GM12891 (cell line): ENCODE measurements at regions not wholly inside any gene's neighbourhood (a gene's known extent, or its start where the extent isn't known, plus 50 kb on each side); places are given as distances from the start of the nearest gene placed in this dataset.

Experiments
- DNase-seq: peaks from one replicate; pipeline ENCODE4 v3.0.0; 2011; ENCODE audit warnings: low spot score; ENCODE audit not compliant: insufficient read length
- FAIRE-seq: peaks from 2 replicates; lab custom pipeline; 2011; peaks lifted over from hg19 to GRCh38; lab: Jason Lieb, UNC
- PAX5 ChIP-seq: IDR thresholded peaks from 2 replicates; pipeline ENCODE4 v1.6.1; 2011; ENCODE audit warnings: low read length, moderate library complexity, mild to moderate bottlenecking; ENCODE audit not compliant: insufficient read depth, severe bottlenecking
- POLR2A ChIP-seq: IDR thresholded peaks from 2 replicates; pipeline ENCODE4 v1.6.1; 2011; ENCODE audit warnings: low read depth, low read length, control low read depth
- POLR2AphosphoS5 ChIP-seq: IDR thresholded peaks from 2 replicates; pipeline ENCODE4 v1.6.1; 2011; ENCODE audit warnings: low read depth, low read length, control low read depth
- POU2F2 ChIP-seq: IDR thresholded peaks from 2 replicates; pipeline ENCODE4 v1.6.1; 2011; ENCODE audit warnings: low read depth, mild to moderate bottlenecking, control low read depth, low read length, moderate library complexity
- SPI1 ChIP-seq: IDR thresholded peaks from 2 replicates; pipeline ENCODE4 v1.6.1; 2011; ENCODE audit warnings: low read depth, low read length, control low read depth
- TAF1 ChIP-seq: IDR thresholded peaks from 2 replicates; pipeline ENCODE4 v1.6.1; 2011; ENCODE audit warnings: low read depth, low read length, control low read depth

DNA sequence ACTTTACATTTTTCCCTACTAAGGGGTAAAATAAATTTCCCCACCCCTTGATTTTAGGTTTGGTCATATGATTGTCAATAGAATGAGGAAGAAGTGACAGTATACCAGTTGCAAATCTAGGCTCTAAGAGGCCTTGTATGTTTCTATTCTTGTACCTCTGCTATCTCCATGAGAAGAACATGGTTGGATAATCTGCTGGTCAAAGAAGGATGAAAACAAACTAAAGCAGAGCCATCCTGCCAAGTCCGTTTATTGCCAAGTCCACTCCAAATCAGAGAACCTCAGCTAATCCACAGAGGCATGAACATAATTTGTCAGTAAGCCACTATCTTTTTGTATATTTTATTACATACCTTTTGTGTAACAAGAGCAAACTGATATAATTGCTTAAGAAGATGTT is 98.0 kb downstream of the CRPPA start:
- no peak for TF ChIP-seq TAF1
- TF ChIP-seq POLR2AphosphoS5 = no peak
- TF ChIP-seq POU2F2 = no peak
- TF ChIP-seq POLR2A = no peak
- DNase-seq = no peak
- FAIRE-seq = no peak

DNA sequence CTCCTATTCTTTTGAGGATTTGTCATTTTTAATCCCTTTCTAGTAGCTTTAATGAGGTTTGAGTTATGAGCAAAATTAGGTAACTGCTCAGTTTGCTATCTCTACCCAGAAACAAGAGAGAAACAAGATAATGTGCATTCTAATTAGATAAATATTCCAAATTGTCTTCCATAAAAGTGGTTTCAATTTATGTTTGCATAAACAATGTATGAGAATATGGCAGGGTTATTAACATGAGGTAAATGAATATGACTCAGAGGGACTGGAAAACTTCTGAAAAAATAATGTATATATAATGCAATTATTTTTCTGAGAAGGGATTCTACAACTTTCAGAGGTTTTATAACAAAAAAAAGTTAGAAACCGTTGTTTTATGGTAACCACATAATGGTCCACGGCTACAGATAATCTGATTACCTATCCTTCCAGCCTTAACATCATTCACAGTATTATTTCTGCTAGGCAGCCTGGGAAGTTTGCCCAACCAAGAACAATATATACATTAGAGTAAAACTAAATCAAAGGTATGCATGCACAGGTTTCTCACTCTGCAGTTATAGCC is 101.2 kb downstream of the CRPPA start:
- DNase-seq (no peak), FAIRE-seq (no peak)
- TF ChIP-seq SPI1 (no peak), PAX5 (no peak), POU2F2 (no peak), POLR2A (no peak), TAF1 (no peak), POLR2AphosphoS5 (no peak)

DNA sequence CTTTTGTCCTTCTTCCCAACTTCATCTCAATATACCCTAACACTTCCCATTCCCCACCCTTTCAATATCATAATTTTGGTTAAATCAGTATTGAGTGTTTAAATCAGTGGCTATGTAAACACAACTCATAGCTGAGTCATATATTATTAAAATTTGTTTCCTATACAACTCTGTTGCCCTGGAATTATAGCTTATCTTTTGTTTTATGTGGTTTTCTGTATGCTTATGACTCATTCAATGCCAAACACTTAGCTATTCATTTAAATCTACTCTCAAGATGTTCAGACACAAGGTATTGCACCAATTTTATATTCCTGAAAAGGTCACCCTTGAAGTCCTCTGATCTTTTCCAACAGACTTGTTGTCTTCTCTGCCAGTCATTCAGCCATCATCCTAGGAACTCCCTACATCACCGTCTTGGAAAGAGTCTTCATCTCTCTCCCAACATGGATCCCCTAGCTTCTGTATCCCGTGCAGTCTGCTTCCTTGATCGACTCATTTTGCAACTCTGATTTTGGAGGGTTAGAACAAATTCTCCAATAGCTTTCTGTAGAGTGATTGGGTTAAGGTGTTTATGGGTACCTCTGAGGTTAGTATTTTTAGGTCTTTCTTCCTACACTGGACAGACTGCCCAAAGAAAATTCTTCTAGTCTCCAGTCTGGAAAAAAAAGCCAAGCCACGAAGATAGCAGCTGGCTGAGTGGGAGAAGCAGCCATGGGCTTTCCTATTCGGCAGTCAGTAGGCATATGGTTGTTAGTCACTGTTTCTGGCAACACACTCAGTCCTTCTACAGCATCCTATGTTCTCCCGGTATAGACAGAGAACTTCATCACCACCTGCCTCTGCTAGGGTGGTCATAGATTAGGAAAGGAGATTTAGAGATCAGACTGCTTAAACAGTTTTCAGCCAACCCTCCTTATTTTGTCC is 102.1 kb downstream of the CRPPA start:
- TF ChIP-seq TAF1 = no peak
- no peak for TF ChIP-seq PAX5
- DNase-seq (no peak), FAIRE-seq (no peak)

DNA sequence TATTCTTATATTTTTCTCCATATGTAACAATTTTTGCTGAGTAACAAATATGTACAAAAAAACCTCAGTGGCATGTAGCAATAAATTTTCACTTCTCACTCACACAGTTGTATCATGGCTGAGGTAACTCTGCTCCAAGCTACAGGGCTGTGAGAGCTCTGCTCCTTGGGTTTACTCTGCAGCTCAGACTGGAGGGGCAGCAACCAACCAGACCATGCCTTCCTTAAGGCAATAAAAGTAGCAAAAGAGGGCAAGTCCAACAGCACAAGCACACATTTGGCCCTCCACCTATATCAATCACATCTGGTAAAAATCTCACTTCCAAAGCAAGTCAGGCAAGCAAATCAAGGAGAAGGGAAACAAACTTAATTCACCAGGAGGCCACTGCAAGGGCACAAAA is 102.9 kb downstream of the CRPPA start:
- TF ChIP-seq TAF1 (no peak), POLR2A (no peak), POLR2AphosphoS5 (no peak)
- FAIRE-seq = no peak
- no peak for DNase-seq

DNA sequence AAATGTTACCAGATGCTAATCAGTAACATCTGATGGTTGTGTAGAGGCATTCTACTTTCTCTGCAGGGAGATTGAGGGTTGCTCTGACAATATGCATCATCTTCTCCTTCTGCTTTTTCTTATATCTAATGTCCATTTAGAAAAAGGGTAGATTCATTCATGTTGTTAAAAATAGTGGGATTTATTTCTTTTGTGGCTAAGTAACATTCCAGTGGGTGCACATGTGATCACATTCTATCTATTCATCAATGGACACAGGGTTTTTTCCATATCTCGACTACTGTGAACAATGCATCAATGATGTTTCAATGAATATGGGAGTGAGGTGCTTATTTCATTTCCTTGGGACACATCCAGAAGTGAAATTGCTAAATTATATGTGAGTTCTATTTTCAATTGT is 103.9 kb downstream of the CRPPA start:
- no peak for FAIRE-seq
- TF ChIP-seq TAF1 = no peak
- no peak for TF ChIP-seq SPI1
- TF ChIP-seq POU2F2 = no peak
- TF ChIP-seq PAX5 = no peak
- no peak for TF ChIP-seq POLR2A
- no peak for TF ChIP-seq POLR2AphosphoS5
- DNase-seq = no peak

DNA sequence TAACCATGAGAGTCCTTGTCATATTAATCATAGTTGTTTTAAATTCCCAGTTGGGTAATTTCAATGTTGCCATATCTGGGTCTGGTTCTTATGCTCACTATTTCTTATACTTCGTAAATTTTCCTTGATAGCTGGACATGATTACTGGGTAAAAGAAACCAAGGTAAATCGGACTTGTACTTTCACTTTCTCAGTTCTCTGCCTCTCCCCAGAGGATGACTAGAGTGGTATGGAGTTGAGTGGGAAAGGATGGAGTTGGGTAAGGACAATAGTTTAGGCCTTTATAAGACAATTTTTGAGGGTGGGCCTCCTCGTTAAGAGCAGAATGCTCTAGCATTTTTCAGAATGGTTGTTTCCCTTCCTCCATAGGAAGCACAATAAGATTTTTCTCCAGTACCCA is 106.1 kb downstream of the CRPPA start:
- TF ChIP-seq TAF1 (no peak), POLR2A (no peak), POU2F2 (no peak), PAX5 (no peak), POLR2AphosphoS5 (no peak), SPI1 (no peak)
- no peak for FAIRE-seq

DNA sequence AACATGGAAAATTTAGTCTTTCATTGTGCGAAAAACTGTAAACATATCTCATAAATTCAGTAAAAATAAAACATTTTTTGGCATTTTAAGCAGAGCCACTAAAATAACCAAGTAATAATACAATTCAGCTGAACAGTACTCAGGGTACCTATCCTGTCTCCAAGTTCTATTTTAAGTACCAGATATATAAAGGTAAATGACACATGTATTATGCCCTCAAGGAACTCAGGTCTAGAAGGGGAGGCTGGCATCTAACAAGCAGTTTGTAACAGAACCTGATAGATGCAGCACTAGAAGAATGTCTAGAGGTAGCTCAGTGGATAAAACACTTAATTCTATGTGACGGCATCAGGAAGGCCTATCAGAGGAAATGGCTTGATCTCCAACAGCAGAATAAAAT is 112.2 kb downstream of the CRPPA start:
- FAIRE-seq (no peak), DNase-seq (no peak)
- no peak for TF ChIP-seq POLR2A
- no peak for TF ChIP-seq POU2F2
- no peak for TF ChIP-seq SPI1
- no peak for TF ChIP-seq TAF1
- no peak for TF ChIP-seq POLR2AphosphoS5
- no peak for TF ChIP-seq PAX5

More for the DNA sequence above, 106.1 kb downstream of the CRPPA start:
- DNase-seq = no peak

DNA sequence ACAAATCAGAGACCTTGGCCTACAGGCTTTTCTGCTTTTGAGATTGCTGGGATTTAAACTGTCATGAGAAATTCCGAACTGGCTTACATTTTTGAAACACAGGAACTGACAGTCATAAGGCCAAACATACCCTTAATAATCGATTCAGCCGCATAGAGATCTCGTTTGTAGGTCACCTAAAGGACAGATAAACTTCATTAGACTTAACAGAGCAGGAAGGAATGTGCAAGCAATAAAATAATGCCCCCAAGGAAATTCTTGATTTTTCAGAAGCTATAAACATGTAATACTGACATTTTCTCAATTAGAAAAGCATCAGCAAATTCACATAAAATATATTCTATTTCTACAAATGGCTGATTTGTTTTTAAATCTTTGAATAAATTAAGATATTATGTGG is 120.0 kb downstream of the CRPPA start:
- DNase-seq (no peak), FAIRE-seq (no peak)
- TF ChIP-seq POU2F2 (no peak), POLR2AphosphoS5 (no peak), SPI1 (no peak), TAF1 (no peak), POLR2A (no peak)

DNA sequence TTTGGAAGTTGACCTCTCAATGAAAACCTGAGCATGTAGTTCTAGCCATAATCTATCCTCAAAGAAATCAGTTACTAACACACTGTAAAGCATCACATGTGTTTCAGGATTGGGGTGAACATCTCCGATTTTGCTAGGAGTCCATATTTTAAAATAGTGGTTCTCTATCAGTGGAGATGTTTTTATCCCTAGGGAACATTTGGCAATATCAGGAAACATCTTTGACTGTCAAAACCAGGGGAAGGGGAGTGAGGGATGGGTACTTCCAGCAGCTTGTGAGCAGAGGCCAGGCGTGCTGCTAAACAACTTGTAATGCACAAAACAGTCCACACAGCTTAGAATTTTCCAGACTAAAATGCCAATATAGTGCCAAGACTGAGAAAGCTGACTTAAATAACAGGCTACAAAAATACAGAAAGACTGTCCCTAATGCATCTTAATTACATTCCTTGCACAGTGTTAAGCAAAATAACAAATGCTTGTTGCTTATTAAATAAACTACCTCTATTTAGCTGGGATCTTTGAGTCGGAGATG is 120.9 kb downstream of the CRPPA start:
- FAIRE-seq (no peak), DNase-seq (no peak)
- TF ChIP-seq POLR2AphosphoS5 (no peak), POU2F2 (no peak), TAF1 (no peak), PAX5 (no peak), POLR2A (no peak), SPI1 (no peak)

DNA sequence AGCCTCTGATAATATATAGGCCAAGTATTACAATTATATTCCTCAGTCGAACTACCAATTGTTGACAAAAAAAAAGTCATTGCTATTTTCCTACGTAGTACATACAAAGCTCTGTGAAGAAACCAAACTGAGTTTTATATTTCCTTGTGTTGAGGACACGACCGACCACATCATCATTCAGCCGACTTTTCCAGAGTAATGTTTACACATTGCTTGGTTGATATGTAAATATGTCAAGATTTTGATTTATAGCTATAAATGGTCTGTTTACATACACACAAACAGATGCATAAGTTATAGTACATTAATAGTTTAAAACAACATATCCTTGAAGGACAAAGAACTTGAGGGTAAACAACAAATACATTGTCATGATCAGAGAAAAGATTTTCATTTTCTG is 121.5 kb downstream of the CRPPA start:
- no peak for DNase-seq
- FAIRE-seq = no peak
- no peak for TF ChIP-seq POLR2A
- no peak for TF ChIP-seq PAX5
- no peak for TF ChIP-seq SPI1
- no peak for TF ChIP-seq POLR2AphosphoS5
- TF ChIP-seq TAF1 = no peak
- TF ChIP-seq POU2F2 = no peak
